Hepatocyte (in vitro differentiated cells): ENCODE measurements at regions not wholly inside any gene's neighbourhood (a gene's known extent, or its start where the extent isn't known, plus 50 kb on each side); places are given as distances from the start of the nearest gene placed in this dataset.

Experiments used
- CTCF ChIP-seq: fragments of 200-600 bp; sonication (generic); IDR thresholded peaks from 2 replicates; pipeline ENCODE4 v1.5.1; 2016; ENCODE audit warnings: antibody characterized with exemption, mild to moderate bottlenecking; ENCODE audit not compliant: poor library complexity
- EZH2 ChIP-seq: fragments of 200-600 bp; sonication (generic); IDR thresholded peaks from 2 replicates; pipeline ENCODE4 v1.6.1; 2016; ENCODE audit warnings: antibody characterized with exemption, mild to moderate bottlenecking, borderline replicate concordance
- EZH2phosphoT487 ChIP-seq: fragments of 200-600 bp; sonication (generic); IDR thresholded peaks from one replicate; pipeline ENCODE4 v1.6.1; 2018; ENCODE audit warnings: antibody characterized with exemption, mild to moderate bottlenecking, low read depth, moderate library complexity; ENCODE audit not compliant: unreplicated experiment, severe bottlenecking

- TF ChIP-seq CTCF (peak; percentile 13), EZH2phosphoT487 (no peak), EZH2 (no peak)
Measured at GRCh38 chrX:10725071-10725470, 104.7 kb upstream of the MID1 start.
